Hematopoietic multipotent progenitor cell treated with erythropoietin and hydrocortisone succinate and interleukin-3 and kit ligand, for 17 days (in vitro differentiated cells): ENCODE measurements at regions not wholly inside any gene's neighbourhood (a gene's known extent, or its start where the extent isn't known, plus 50 kb on each side); places are given as distances from the start of the nearest gene placed in this dataset.

ENCODE experiments used
- DNase-seq: peaks from one replicate; pipeline ENCODE4 v3.0.0-alpha.2; 2015; ENCODE audit warnings: low spot score

- no peak for DNase-seq
Observed at GRCh38 chr7:25926451-25926850, 225.5 kb upstream of the NFE2L3 start.

DNA sequence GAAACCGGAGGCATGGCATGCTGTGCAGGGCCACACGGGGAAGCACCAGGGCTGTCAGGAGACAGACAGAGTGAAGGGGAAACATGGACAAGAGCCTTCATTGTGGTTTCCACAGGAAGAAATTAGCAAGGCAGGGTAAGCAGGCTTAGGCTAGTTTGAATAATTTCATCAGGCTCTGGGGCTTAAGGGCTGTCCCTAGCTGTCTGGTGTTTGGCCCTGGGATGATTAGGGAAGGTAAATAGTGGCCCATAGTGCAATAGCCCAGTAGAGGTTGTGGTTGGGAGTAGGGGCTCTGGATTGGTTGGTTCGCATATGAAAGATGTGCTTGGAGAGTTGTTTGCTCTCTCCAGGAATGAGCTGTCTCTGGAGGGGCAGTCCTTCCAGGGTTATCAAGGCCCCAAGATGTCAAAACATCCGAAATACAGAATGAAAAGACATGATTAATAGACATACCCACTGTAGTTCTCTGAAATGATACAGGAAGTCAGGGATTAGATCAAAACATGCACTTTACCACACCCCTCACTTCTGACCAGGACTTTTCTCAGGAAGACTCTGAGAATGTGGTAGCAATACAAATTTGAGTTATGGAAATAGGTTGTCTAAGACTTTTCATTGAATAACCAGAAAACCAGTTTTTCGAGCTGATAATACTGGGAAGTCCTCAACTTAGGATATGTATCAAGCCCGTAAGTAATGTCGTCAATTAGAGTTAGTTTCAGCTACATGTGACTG lies 224.9 kb upstream of the NFE2L3 start:
- no peak for DNase-seq

GRCh38 chr7:25927626-25927978 lies 224.4 kb upstream of the NFE2L3 start:
- DNase-seq, result no peak

GRCh38 chr7:25928549-25929330 lies 223.3 kb upstream of the NFE2L3 start:
- no peak for DNase-seq

DNA sequence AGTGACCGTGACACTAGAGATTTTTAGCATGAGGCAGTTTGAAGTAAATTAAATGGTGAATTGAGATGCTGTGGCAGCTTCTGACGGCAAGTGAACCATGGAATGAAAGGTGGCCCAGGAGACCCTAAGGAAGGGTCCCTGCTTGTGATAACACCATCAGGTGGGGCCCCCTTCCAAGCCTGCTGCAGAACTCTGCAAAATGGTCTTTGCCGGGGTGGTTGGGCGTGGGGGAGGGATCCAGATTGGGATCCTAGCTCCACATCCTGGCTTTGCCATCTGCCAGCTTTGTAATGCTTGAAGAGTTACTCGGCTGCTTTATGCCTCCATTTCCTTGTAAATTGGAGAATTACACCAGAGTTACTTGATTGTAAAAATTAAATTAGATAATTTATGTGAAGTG lies 222.6 kb upstream of the NFE2L3 start:
- DNase-seq, result no peak

GRCh38 chr7:25930492-25931048 lies 221.4 kb upstream of the NFE2L3 start:
- no peak for DNase-seq

DNA sequence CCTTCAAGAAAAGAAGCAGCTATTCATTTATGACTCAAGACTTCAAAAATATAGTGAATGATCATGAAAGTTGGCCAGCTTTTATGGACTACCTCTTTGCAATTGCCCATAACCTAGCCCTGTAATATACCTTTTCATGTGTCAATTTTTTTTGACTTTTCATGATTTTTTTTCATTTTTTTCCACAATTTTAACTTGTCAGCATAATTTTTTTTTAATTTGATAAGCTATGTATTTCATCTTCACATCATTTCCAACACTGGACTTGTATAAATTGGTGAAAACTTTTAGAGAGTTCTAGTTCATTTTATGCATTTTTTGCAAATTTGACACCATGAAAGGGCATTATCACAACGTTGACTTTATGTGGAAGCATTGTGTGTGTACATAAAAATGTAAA lies 220.8 kb upstream of the NFE2L3 start:
- no peak for DNase-seq

DNA sequence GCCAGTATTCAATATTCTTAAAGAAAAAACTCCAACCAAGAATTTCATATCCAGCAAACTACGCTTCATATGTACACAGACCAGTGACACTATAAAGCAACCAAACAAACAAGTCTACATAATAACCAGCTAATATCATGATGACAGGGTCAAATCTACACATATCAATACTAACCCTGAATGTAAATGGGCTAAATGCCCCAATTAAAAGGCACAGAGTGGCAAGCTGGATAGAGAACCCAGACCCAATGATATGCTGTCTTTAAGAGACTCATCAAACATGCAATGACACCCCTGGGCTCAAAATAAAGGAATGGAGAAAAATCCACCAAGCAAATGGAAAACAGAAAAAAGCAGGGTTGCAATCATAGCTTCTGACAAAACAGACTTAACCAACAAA lies 218.1 kb upstream of the NFE2L3 start:
- no peak for DNase-seq

DNA sequence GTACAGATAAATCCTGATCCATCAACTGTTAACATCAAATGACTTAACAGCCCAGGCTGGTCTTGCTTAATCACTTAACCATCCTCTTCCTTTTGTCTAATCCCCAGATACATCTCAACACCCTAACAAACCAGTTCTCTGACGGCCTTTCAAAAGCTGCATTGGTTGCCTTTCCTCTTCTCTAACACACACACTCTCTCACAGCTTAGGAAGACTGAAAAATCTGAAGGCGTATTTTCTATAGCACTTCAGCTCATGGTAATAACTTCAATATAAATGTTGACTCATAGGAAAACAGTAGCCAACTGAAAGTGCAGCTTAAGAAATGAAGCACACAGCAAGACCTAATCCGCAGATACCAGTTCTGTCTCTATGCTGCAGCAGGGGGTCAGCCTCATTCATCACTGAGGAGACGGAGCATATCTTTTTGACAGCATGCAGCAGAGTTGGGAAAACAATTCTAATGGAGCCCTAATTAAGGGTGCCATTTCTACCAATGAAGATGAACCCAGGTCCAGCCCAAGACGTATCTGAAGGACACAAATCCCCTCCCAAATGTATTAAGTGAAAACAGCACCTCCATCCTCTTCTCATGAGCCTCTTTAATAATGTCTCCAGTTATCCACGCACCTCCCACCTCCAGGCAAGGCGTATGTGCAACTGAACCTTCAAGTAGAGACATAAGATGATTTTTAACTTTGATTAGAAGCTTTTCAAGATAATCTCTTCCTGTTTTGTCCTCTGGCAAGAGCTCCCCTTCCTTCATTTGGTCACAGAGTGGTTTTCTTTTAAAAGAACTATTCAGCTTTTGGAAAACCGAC lies 211.7 kb upstream of the NFE2L3 start:
- no peak for DNase-seq

DNA sequence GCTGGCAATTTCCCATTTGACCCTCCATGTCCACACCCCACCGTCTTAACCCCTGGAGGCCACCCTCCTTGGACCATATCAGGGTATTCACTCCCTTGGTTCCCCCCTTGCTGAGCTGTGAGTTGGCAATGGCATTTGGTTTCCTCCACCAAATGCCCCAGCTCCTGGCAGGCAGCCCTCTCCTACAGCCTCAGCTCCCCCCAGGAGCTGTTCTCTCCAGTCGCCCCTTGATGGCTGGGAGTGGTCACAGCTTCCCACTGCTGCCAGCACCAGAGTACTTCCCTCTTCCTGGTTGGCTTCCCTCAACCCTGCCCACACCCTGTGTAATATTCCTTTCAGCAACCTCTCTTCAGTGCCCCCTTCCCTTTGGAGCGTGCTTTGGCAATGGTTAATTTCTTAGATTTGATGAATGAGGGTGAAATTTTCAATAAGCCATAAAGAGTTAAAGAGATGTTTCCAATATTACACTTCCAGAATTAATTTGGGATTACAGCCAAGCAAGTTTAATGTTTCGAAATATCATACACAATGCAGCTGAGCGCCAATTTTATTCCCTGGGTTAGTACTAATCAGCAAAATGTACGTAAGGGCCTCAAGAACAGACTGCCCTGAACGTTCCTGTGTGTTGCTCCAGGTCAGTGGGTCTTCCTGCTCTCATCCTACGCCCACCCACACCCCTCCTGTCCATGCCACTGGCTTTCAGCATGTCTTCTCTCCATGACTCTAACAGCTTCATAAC lies 207.1 kb upstream of the NFE2L3 start:
- no peak for DNase-seq

DNA sequence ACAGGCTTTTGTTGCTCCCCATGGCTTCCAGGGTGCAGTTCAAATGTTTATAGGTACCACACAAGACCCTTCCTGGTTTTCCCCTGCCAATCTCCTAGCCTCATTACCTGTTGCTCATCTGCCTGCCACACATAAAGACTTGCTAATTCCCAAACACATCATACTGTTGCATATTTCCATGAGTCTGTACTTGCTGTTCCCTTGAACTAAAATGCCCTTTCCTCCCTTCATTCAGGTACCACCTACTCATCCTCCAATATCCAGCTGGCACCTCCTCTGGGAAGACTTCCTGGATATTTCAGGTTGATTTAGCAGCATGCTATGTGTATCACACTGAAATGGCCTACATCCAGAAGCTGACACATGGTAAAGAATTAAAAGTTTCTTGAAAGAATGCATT lies 206.4 kb upstream of the NFE2L3 start:
- DNase-seq, result no peak

- DNase-seq, result no peak
Observed at GRCh38 chr7:25946181-25946580, 205.8 kb upstream of the NFE2L3 start.

- DNase-seq, result no peak
Observed at GRCh38 chr7:25947669-25948516, 204.1 kb upstream of the NFE2L3 start.

GRCh38 chr7:25949736-25950487 lies 202.1 kb upstream of the NFE2L3 start:
- no peak for DNase-seq

DNA sequence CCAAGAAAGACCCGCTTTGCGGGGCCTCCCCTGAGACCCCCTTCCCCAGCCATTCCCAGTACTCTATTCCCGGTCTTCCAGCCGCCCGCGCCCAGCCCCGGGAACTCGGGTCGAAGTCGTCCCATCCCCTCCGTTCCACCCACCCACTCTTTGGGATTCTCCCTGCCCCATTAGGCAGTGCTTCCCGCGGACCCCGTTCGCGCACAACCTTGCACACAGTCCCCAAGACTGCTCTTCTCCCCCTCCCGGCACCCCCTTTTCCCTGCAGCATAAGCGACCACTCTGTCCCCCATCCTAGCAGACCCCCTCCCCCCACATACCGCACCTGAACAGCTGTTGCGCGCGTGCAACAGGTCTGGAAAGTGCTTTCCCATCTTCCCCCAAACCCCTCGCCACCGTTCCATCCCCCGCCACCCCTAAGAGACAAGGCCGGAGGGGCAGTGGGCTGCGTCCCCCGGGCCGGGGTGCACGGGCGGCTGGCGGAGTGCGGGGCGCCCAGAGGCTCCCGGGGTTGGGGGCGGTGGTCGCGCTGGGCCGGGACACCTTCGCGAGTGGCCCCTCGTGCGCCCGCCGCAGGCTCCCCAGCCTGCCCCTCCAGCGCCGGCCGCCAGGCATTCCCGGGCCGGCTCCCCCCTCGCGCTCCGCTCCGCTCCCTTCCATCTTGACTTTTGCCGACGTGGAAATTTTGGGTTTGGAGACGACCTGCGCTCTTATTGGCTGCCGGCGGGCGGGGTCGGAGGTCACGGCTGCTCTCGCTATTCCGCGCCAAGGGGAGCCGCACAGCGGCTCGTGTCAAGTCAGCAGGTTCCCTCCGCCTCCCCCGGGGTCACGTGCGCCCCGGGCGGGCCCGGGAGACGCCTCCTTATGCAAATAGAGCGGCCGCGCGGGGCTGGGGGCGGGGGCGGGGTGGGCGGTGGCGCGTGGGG lies 201.2 kb upstream of the NFE2L3 start:
- peak; percentile 80 for DNase-seq

DNA sequence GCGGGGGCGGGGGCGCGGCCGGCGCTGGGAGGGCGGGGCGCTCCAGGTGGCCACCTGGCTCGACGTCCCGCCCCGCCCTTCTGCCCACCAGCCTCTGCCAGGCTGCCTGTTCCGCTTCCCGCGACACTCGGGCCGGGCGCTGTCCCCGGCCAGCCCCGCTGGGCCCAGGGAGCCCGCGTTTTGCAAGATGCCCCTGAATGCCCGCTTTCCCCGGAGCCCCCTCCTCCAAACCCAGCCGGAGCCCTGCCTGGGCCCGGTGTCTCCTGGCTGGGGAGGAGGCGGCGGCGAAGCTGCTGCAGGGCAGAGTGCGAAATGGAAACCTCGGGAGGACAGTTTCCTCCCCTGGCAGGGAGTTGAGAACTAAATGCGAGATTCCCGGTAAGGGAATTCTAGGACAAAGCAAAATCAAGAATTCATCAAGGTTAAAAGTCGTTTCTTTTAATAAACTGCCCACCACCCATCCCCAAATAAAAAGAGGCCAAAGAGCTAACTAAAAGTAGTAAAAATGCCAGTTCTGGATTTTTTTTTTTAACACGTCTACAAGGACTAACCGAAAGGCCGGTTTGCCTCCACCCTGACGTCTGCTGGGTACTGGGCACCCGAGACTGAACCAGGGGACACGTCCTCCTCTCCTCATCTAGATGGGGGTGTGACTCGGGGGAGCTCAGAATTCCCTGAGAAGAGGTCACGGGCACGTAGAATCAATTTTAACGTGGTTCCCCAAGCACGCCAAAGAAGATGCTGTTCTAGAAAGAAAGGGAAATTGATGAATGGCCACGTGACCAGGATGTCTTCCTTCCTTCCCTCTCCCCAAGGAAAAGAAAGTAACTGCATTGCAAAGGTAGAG lies 200.4 kb upstream of the NFE2L3 start:
- no peak for DNase-seq

DNA sequence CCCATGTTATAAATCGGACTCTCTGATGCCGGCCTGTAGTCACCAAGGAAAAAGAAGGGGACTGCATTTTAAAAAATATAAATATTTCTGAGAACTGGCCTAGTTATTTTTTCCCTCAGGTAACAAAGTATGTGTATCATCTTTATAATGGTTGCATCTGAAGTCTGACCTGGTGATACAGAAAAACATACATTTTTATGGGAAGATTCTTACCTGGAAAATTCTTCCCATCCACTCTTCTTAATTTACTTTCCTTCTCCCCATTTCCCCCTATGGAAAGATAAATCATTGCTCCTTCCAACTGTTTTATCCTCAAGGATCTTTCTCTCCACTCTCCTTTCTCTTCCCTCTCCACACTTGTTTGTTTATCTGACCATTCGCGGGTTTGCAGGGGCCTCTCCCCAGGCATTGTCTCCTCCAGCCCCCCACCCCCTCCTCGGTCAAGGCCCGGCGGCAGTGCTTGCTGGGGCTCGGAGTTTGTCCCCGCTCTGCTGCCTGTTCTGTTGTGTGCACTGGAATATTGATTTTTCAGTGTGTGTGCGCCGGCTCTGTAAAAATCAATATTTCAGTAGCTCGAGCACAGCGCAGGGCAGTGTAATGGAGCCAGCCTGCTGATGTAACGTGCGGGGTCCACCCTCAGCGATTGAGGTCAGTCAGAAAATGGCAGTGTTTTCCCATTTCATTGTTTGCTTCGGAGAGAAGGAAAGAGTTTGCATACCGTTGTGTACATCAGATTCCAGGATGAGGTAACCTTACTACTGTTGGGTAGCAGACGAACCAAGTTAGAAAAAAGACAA lies 199.5 kb upstream of the NFE2L3 start:
- no peak for DNase-seq
